ENCODE measurements at regions not wholly inside any gene's neighbourhood (a gene's known extent, or its start where the extent isn't known, plus 50 kb on each side); places are given as distances from the start of the nearest gene placed in this dataset.

GRCh38 chr4:130141651-130142050 lies 1045.7 kb downstream of the C4orf33 start:
- no peak for DNase-seq (ENCODE audit: low spot score)

DNA sequence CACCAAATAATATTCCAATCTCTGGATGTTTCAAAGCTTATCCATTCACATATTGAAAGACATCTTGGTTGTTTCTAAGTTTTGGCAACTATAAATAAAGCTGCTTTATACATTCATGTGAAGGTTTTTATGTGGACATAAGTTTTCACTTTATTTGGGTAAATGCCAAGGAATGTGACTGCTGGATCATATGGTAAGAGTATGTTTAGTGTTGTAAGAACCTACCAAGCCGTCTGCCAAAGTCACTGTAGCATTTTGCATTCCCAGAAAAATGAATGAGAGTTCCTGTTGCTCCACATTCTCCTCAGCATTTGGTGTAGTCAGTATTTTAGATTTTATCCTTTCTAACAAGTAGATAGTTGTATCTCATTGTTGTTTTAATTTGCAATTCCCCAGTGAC lies 1047.7 kb downstream of the C4orf33 start:
- DNase-seq (ENCODE audit: low spot score) = no peak

DNA sequence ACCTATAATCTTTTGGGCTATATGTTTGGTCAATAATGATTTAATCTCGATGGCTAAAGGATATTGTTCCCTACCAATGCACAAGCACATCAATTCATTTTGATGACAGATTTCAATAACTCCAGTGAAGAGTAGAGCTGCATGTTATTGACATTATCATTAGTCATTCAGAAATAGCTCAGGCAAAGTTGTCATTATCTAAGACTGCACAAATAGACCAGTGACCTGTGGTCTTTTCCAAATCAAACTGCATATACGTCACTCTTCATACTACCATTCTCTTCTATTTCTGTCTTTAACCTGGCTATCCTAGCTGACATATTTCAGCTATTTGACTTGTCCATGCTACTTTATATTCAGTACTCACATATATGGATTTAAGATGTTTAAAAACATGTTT lies 1050.8 kb downstream of the C4orf33 start:
- no peak for DNase-seq (ENCODE audit: low spot score)

DNA sequence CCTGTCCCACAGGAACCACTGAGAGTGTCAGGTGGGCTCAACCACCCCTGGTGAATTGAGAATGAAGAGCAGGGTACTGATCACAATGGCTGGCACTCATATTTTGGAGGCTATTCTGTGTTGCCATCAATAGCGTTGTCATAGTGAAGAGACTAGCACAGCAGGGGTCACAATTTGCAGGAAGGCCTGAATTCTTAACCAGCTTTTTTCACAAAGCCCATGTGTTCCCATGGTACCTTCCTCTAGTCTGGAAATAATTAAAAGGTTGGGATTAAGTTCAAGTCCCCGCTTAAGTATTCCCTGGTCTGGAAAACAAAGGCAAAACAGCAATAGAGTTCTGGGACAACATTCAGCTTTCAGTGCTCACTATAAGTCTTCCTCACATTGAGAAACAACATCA lies 1051.7 kb downstream of the C4orf33 start:
- no peak for DNase-seq (ENCODE audit: low spot score)

DNA sequence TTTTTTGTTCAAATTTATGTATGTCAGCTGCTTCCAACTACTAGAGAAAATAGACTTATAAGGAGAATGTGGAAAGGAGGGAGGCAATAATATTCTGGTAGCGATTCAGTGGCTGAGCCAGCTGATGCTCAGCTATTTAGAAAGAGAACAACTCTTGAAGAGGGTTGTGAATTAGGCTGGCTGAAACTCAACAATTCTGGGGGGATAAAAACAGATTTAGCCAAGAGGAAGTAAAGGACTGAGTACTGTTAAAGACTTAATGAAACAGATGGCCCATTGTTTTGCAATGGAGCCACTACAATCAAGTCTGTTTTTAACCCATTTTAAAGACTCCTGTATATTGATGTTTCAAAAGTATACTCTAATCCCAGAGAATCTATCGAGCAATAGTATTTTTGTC lies 1058.9 kb downstream of the C4orf33 start:
- no peak for DNase-seq (ENCODE audit: low spot score)

GRCh38 chr4:130163701-130164100 lies 1067.7 kb downstream of the C4orf33 start:
- no peak for DNase-seq (ENCODE audit: low spot score)

GRCh38 chr4:130165381-130165780 lies 1069.4 kb downstream of the C4orf33 start:
- no peak for DNase-seq (ENCODE audit: low spot score)

DNA sequence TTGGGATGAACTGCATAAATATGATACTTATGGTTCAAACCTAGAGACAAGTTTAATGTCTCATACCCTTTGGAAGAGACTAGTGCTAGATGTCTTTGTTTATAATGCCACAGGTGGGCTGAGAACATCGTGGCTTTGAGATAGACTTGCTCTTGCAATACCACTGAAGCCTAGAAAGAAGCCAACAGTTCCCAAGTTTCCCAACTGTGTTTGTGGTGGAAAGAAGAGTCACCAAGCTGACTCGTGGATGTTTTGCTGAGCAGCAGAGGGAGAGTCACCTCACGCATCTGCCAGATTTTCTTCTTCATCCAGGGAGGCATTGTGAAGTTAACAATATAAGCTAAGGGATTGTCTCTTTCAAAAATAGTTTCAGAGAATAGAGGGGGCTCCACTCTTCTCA lies 1076.2 kb downstream of the C4orf33 start:
- no peak for DNase-seq (ENCODE audit: low spot score)

- no peak for DNase-seq (ENCODE audit: low spot score)
Measured at GRCh38 chr4:130178106-130178505, 1082.2 kb downstream of the C4orf33 start.

- DNase-seq (ENCODE audit: low spot score) = no peak
Measured at GRCh38 chr4:130183096-130183495, 1087.1 kb downstream of the C4orf33 start.

DNA sequence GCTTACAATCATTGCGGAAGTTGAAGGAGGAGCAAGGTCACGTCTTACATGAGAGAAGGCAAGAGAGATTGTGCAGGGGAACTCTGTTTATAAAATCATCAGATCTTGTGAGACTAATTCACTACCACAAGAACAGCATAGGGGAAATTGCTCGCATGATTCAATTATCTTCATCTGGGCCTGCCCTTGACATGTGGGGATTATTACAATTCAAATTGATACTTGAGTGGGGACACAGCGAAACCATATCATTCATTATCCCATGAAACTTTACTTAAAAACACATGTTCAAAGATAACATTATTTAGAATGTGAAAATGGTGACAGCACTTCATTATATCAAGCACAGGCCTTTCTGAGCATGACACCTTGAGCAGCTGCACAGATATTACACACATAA lies 1087.8 kb downstream of the C4orf33 start:
- no peak for DNase-seq (ENCODE audit: low spot score)

GRCh38 chr4:130185123-130185522 lies 1089.2 kb downstream of the C4orf33 start:
- no peak for DNase-seq (ENCODE audit: low spot score)

GRCh38 chr4:130186931-130187330 lies 1091.0 kb downstream of the C4orf33 start:
- no peak for DNase-seq (ENCODE audit: low spot score)

- no peak for DNase-seq (ENCODE audit: low spot score)
Measured at GRCh38 chr4:130187587-130187986, 1091.6 kb downstream of the C4orf33 start.

DNA sequence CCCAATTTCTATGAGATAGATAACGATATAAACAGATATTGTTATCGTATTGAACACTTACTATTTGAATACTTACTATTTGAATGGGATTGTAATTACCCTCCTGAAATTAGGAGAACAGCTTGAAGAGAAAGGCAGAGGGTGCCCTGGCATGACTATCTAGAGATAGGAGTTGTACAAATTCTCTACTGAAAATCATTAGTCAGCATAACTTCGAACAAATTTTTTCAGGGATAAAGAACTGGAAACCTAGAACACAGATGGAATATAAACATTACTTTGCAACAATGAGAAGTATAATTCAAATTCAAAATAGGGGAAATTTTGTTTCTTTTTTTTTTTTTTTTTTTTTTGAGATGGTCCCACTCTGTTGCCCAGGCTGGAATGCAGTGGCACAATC lies 1096.8 kb downstream of the C4orf33 start:
- DNase-seq (ENCODE audit: low spot score) = no peak

DNA sequence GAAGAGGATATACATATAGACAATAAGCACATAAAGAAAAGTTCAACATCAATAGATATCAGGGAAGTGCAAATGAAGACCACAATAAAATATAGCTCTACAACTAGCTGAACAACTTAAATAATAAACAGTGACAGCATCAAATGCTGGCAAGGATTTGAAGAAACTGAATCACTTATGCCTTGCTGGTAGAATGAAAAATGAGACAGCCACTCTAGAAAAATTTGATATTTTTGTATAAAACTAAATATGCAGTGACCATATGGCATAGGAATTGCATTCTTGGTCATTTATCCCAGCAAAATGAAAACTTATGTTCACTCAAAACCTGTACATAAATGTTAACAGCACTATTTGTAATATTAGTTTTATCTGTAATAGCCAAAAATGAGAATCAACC lies 1102.0 kb downstream of the C4orf33 start:
- no peak for DNase-seq (ENCODE audit: low spot score)

DNA sequence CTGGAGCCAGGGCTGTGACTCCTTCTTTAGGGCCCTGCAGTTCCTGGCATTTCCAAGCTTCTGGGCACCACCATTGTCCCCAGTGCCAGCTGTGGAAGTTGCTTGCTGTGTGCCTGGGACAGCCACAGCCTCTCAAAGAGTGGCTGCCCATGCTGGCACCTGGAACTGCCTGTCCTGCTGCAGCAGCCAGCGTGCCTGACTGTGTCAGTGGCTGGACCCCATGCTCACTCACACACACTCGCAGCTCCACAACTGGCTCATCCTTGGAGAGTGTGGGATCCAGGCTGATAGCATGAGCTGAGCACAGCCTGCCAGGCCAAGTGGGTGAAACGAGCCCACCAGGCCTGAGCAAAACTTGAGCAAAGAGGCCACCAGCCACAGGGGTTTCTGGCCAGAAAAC lies 1107.6 kb downstream of the C4orf33 start:
- no peak for DNase-seq (ENCODE audit: low spot score)

- no peak for DNase-seq (ENCODE audit: low spot score)
Measured at GRCh38 chr4:130210864-130211263, 1114.9 kb downstream of the C4orf33 start.

- no peak for DNase-seq (ENCODE audit: low spot score)
Measured at GRCh38 chr4:130214268-130214667, 1118.3 kb downstream of the C4orf33 start.

DNA sequence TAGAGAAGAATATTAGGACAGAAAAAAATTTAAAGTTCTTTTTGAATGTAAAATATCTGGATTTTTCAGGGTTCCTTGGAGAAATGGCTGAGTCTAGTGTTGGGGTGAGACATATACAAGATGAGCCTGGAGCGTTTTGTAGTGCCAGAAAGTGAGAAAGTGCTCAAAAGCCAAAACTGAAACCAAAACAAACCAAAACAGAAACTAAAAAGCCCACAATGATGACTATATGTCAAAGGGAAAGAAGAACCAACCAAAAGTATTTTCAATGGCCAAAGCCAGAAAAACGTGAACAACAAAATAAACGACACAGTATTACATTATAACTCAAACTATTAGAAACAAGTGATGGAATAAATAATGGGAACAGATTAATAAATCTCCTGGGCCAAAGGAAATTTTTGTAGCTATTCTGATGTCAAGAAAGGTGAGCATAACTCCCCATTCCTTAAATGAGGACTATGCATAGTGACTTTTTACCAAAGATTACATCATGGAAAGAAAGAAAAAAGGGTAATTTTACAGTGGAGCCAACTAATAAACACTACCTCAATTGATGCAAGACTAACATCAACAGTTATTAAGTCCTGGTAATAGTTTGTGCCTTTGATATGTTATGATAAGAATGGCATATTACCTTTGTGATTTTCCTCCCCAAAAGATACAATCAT lies 1137.6 kb downstream of the C4orf33 start:
- no peak for DNase-seq (ENCODE audit: low spot score)

GRCh38 chr4:130238121-130238520 lies 1142.2 kb downstream of the C4orf33 start:
- no peak for DNase-seq (ENCODE audit: low spot score)

DNA sequence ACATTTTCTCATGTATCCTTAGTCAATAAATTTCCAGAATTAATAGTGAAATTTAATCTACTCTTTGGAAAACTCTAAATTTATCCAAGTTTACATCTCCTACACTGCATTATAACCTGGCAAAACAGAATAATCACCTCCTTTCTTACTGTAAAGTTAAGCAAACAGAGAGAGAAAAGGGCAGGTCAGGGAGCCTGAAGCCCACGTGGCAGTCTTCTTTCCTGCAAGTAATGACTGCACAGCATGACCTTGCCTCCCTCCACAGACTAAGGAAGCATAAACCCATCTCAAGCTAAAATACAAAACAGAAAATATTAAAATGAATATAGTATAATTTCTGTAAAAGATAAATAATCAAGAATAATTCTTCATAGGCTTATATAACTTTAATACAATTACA lies 1153.0 kb downstream of the C4orf33 start:
- DNase-seq (ENCODE audit: low spot score) = no peak

GRCh38 chr4:130257271-130257670 lies 1161.3 kb downstream of the C4orf33 start:
- no peak for DNase-seq (ENCODE audit: low spot score)

- DNase-seq (ENCODE audit: low spot score) = no peak
Measured at GRCh38 chr4:130266814-130267213, 1170.9 kb downstream of the C4orf33 start.

Measured in mesenteric fat pad (tissue), 1 donor.